Stimulated activated CD4-positive, alpha-beta T cell treated with anti-CD3 and anti-CD28 coated beads, Interleukin-15, amount 100 ng/mL, for 1 hour (primary cell): ENCODE measurements at regions not wholly inside any gene's neighbourhood (a gene's known extent, or its start where the extent isn't known, plus 50 kb on each side); places are given as distances from the start of the nearest gene placed in this dataset.
"Not testable (repeated sequence)": the region's sequence is repeated elsewhere in the genome, so short reads cannot be mapped to it uniquely, and the experiment has no call there.

Experiments
- DNase-seq, 2 donors: peaks; one replicate each; pipeline ENCODE4 v3.0.0-alpha.2; 2020; ENCODE audit warnings: low read depth in 1 of 2, low spot score in 1 of 2

DNA sequence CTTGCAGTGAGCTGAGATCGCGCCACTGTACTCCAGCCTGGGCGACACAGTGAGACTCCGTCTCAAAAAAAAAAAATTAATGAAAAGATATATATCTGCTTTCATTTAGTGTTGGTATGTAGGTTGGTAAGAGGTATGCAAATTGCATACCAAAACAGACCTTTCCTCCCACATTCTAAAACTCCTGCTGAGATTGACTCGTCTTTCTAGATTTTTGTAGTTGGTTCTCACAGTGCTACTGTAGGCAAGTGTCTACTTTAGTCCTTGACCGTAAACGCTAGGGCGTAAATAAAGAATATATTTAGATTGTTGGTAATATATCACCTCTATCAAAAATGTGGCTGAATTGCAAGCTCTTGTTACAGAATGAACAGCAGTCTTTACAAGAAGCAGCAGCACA lies 445.9 kb downstream of the CHSY3 start:
- no peak for DNase-seq

DNA sequence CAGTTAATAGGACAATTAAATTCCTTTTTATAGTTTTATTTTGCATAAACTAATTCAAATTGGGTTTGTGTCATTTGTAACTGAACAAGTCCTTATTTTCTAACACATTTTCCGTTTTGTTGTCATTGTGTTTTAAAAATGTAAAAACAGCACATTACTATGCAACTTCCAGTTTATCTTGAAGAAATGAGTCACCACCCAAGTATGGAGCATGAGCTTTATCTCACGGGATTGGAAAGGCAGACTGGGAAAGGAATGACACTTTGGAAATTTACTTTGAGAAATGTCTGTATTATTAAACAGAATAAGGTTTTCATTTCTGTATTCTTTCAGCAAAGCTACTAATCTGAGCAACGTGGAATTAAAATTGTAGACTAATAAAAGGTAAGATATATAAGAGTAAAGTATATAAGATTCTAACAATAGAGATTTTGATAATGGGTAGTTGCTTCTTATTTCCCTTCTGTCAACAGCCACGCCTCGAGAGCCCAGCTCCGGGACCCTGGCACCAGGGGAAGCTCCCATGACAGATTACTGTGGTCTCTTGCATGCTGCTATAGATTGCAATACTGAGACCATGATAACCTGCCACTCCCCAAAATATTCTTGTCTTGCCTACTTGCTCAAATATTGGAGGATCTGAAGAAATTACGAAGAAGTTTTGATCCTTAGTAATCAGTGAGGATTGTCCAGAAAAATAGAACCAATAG lies 433.1 kb downstream of the CHSY3 start:
- DNase-seq = no peak

DNA sequence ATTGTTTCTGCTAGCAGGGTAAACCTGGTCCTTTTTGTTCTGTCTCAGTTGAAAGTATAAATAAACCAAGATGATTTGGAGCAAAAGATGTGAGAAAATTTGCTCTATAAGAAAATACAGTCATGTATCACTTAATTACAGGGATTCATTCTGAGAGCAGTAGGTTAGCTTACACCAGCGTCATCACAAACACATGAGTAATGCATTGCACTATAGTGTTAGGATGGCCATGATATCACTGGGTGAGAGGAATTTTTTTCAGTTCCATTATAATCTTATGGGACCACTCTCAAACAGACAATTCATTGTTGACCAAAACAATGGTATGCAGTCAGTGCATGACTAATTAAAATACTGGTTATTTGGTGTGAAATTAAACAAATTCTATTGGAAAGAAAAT lies 430.9 kb downstream of the CHSY3 start:
- DNase-seq = no peak

DNA sequence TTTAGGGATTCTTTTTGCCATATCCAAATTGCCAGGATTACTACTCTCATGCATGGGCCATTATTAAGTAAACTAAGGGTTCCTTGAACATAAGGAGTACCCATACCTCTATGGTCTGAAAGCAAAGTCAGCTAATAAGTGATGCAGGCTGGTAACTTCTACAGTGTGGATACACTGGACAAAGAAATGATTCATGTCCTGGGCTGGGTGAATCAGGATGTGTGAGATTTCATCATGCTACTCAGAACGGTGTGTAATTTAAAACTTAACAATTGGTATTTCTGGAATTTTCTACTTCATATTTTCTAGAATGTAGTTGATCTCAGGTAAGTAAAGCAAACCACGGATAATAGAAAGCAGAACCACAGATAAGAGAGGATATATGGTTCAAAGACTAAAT lies 428.8 kb downstream of the CHSY3 start:
- no peak for DNase-seq

DNA sequence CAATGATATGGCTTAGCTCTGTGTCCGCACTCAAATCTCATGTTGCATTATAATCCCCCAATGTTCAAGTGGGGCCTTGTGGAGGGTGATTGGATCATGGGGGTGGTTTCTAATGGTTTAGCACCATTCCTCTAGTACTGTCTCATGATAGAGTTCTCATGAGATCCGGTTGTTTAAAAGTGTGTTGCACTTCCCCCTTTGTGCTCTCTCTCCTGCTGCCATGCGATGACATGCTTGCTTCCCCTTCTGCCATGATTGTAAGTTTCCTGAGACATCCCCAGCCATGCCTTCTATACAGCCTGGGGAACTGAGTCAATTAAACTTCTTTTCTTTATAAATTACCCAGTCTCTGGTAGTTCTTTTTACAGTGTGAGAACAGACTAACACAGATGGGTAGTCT lies 427.1 kb downstream of the CHSY3 start:
- no peak for DNase-seq

DNA sequence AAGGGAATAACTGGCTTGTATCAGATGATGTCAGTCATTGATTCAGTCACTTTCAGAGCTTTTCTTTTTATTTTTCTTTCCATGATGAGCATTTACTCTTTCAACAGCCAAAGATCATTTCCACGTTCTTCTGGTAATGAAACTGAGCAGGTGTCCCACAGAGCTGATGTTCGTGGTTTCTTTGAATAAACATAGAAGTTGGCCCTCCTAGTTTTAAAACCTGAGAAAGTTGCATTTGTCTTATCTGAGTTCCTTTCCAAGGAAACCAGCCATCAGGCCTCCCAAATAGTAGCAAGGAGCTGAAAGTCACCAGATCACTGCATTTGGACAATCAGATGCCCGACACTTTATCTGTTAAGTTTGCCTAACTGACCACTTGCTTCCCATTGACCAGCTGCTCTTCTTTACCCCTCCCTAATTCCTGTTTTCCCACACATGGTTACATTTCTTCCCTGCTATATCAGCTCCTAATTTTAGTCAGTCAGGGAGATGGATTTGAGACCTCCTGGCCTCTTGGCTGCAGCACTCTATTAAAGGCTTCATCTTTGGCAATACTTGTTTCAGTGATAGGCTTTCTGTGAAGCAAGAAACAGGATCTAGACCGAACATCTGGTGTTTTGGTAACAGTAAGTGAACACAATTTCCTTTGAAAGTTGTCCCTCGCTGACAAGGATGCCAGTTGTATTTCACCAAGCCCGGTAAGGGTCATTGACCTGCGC lies 420.8 kb downstream of the CHSY3 start:
- DNase-seq = no peak

DNA sequence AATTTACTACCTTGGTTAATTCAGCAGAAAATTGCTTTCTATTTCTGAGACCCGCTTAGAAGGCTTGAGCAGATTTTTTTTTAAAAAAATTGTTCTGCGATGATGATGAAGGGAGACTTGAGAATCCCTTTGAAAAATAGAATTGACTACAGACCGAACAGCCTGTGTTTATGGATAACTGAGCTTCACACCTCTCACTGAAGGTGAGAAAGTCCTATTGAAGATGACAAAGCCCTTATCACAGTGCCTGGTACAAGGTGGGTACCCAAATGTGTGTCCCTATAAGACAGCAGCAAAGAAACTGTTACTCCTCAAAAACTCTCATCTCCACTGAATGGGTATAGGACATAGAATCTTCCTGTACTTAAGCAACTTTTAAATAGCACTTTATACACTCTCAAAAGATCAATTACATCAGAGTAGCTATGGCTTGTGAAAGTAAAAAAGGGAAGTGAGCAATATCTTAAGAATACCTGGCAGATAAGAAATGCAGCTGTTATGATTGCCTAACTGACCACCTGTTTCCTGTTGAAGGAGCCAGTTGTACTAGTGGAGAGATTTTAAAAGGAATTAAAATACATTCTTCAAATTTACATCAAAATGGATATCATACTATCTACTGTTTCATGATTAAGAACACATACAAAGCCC lies 419.7 kb downstream of the CHSY3 start:
- no peak for DNase-seq

DNA sequence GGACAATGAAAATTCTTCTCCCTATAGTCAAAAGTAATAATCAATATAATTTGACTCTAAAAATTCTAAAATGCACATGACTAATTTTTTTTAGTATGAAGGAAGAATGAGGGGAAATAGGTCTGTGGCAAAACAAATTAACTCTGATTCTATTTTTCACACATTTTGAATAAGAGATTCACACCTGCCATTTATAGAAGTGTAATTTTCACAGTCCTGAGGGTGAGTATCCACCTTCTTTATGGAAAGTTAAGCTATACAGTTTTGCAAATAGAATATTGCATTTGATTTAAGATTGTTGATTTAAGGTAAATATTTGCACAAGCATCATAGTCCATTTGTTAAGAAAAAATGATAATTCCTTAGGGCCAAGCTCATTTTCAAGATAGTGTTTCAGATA lies 417.7 kb downstream of the CHSY3 start:
- DNase-seq = no peak

DNA sequence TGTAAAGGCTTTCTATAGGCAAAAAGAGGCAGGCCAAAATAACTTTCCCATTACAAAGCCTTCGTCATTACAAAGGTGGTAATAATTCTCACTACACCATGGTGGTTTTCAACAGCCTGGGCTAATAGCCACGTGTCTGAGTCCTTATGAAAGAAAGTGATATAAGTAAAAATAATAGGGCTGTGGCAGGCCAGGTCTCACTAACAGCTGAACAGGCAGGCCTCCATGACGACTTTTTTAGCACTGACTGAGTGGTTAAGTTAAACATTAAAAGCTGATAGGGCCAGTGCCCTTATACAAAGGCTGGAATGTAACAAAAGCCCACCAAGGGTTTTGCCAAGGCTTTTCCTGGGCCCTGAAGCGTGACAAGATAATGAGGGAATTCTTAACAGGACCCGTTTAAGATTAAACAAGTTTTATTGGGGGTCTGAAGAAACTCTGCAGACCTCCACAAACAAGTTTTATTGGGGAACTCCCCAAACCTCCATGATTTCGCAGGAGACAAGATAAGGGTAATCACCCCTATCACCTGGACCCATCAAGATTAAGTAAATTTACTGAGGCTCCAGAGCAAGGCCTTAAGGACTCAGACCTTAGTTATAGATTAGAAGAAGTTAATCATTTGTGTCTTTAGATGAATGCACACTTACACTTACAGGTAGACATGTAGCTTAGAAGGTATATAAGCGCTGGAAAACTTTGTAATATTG lies 412.9 kb downstream of the CHSY3 start:
- DNase-seq = no peak

DNA sequence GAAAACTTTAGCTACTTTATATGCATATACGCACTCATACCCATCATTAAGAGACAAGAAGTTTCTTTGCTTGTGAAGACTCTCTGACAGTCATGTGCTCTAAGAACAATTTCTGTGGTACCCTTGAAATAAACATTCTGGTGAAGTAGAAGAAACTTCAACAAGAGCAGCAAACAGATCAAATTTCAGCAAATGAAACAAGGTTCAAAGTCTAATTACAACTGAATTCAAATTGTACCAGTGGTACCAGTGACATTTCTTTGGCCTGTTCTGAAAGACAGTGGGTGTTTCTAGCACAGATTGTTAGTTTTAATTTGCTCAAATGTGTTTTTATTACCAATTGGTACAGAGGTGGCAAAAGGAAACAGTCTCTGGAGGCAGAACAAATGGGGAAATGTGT lies 391.0 kb downstream of the CHSY3 start:
- DNase-seq = no peak

DNA sequence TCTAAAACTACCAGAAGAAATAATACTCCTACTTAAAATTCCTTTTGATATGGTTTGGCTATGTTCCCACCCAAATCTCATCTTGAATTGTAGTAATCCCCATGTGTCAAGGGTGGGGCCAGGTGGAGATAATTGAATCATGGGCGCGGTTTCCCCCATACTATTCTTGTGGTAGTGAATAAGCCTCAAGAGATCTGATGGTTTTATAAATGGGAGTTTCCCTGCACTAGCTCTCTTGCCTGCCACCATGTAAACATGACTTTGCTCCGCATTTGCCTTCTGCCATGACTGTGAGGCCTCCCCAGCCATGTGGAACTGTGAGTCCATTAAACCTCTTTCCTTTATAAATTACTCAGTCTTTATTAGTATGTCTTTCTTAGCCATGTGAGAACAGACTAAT lies 390.5 kb downstream of the CHSY3 start:
- not testable (repeated sequence) for DNase-seq

DNA sequence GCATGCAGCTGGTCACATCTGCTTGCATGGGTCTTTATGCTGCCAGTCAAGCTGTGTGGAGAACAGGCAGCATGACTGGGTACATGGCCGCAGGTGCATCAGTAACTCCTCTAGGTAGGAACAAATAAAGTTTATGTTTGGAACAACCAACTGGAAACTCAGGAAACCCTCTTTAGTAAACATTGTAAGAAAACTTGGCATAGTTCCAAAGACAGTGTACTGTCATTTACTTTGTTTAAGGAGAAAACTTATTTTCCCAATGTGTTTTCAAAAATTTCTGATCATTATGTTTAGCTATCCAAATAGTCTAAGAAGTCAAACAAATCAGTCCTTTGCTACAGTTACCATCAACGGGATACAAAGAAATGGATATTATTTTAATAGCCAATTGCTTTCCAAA lies 386.0 kb downstream of the CHSY3 start:
- DNase-seq = no peak

DNA sequence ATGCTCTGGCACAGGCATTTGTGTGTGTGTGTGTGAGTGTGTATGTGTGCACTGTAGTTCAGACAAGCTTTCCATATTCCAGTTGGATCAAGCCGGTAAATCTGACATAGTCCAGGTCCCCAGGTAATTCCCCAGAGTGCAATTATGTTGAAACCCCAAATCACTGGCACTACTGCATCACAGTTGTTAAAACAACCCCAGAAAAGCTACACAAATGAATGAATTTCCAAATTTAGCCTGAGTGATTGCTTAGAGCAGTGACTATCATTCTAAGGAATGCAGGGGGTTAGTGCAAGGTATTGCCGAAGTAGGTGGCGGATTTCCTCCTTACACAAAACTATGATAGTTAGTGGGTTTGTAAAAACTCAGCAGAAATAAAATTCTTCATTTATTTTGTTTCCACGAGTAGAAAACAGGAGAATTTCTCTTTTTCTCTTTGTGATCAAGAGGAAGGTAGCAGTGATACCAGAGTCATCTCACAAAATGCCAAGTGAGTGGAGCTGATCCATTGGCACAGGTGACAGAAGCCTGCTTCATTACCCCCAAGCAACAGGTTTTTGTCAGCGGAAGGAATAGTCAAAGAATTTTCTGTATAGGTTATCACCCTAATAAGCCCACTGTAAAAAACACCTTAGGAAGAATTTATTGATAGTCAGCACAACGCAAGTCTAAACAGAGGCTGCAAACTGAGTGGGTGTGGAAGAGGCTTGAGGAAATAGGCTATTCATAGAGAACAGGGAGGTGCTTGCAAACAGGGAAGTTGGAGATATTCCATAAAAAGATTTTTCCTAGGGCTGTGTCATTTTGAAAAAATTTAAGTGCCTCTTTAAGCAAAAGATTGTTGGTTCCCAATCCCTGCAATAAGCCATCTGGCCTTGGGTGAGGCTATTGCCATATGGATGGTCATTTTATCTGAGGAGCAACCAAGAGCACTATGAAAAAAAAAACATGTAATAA lies 385.1 kb downstream of the CHSY3 start:
- no peak for DNase-seq

DNA sequence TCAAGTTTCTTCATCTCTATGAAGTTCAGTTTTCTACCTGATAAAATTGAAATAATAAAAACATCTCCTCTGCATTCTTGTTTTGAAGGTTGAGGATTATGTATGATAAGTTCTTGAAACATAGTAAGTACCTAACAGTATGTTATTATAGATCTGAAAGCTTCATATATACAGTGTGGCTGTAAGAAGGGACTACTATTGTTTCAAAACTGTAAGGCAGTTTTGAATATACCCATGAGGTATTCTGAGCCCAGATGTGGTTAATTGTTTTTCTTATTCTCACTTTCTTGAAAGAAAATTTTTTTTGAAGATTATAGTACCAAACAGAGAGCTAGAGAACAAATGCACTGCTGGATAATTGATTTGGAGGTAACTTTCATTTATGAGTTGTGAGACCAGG lies 383.2 kb downstream of the CHSY3 start:
- no peak for DNase-seq

DNA sequence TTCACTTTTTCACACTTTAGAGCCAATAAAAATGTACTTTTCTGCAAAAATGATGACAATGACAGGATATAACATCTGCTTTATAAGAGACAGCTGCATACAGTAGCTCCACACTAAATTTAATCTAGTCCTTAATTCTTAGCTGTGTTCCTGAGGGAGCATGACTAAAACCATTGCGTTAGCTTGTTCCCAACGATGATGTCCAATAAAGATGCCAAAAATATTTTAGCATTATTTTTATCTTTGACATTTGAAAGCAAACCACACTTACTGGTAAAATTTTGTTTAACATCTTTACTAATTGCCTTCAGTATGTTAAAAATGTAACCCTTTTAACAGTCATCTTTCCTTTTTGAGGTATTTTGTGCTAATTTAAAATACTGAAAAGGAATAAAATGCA lies 382.7 kb downstream of the CHSY3 start:
- no peak for DNase-seq

DNA sequence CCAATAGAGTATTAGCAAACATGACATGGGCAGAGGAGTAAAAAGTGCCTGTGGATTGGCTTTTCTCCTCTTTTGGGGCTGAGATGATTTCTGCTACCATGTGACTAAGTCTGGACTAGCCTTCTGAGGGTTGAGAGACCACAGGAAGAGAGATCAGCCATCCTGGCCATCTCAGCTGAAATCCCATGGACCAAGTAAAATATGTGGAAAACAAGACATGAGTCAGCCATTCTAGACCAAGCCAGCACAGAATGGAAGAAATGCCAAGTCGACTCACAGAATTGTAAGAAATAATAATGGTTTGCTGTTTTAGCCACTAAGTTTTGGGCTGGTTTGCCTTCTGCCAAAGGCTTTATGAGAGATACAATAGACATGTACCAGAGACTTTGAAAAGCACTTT lies 377.8 kb downstream of the CHSY3 start:
- no peak for DNase-seq

DNA sequence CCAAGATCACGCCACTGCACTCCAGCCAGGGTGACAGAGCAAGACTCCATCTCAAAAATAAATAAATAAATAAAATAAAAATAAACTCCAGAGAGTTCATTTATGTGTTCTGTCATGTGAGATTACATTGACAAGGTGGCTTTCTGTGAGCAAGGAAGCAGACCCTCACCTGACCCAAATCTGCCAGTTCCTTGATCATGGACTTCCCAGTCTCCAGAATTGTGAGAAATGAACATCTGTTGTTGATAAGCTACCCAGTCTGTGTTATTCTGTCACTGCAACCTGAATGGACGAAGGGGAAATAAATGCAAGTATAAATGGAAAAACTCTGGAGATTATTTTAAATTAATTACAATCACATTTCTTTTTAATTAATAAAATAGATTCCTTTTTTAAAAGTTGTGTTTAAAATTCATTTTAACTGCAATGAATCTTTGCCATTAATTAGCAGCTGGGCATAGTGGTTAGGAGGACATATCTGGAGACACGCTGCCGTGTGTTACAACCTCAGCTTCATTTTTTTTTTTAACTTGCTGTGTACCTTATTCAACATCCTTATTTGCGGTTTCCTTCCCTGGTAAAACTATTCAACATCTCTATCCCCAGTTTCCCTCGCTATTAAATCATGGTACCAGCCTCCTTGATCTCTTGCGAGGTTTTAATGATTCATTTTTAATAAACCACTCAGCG lies 376.4 kb downstream of the CHSY3 start:
- no peak for DNase-seq

DNA sequence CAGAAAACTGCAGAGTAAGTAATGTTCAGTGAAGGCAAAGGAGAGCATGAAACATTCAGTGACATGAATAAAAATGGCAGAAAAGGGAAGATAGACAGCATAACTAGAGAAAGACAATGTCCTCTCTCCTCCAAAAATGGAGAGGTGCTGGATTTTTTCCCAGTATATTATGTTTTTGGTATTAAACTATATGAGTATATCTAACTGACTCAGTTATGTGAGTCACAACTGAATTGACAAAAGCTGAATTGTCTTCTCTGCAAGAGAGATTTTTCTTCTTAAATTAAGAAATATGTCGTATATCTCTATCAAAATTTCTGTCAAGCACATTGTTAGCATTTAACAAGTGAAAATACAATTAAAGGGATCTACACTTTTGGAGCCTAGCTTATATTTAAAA lies 375.1 kb downstream of the CHSY3 start:
- no peak for DNase-seq

DNA sequence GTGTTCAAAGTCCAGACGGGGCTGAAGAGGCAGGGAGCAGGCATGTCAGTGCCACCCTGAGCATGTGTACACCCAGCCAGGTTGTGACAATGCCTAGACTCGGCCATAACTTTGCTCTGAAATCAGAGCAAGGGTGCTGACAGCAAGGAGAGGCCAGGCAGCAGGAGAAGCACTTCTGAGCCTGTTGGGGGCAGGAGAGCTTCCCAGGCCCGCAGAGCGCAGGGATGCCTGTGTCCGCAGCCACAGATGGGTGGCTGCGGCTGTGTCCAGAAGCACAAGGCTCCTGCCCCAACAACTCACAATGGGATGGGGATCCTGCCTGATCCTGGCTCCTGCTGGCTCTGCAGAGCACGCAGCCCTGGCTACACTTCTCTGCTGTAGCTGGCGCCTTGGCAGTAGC lies 373.9 kb downstream of the CHSY3 start:
- DNase-seq = no peak

DNA sequence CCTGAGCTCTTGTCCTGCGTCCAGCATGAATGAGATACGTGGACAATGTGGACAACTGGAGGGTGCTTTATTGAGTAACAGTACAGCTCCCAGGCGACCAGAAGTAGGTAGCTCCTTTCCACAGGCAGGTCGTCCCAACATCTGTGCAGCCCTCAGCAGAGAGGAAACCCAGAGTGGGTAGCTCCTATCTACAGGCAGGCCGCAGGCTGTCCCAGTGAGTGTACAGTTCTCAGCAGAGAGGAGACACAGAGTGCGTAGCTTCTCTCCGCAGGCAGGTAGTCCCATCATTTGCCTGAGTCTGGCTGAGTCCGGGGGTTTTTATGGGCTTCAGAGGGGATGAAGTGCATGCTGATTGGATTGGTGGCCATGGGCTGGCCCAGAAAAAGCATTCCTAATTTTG lies 373.3 kb downstream of the CHSY3 start:
- no peak for DNase-seq
